HG02981 (cell line): ENCODE measurements at regions not wholly inside any gene's neighbourhood (a gene's known extent, or its start where the extent isn't known, plus 50 kb on each side); places are given as distances from the start of the nearest gene placed in this dataset.
A peak's percentile ranks its signal among the peaks of the same experiment; 100 is the strongest.

Source experiments
- ATAC-seq: cut with Tn5 transposase; IDR thresholded peaks from one replicate; pipeline ENCODE4 v1.9.1; 2021; ENCODE audit warnings: mild to moderate bottlenecking, moderate library complexity; ENCODE audit not compliant: unreplicated experiment

- no peak for ATAC-seq
Observed at GRCh38 chr11:127898422-127899365, 688.7 kb downstream of the ETS1 start.

GRCh38 chr11:127895776-127896175 is 691.6 kb downstream of the ETS1 start:
- ATAC-seq = no peak

GRCh38 chr11:127894316-127894715 is 693.0 kb downstream of the ETS1 start:
- ATAC-seq = no peak

- no peak for ATAC-seq
Observed at GRCh38 chr11:127890030-127890615, 697.2 kb downstream of the ETS1 start.

- no peak for ATAC-seq
Observed at GRCh38 chr11:127888386-127888785, 699.0 kb downstream of the ETS1 start.

GRCh38 chr11:127875131-127875530 is 712.2 kb downstream of the ETS1 start:
- ATAC-seq = no peak

- no peak for ATAC-seq
Observed at GRCh38 chr11:127873478-127873877, 713.9 kb downstream of the ETS1 start.

- no peak for ATAC-seq
Observed at GRCh38 chr11:127866109-127866508, 721.2 kb downstream of the ETS1 start.

- no peak for ATAC-seq
Observed at GRCh38 chr11:127864861-127865260, 722.5 kb downstream of the ETS1 start.

- ATAC-seq = no peak
Observed at GRCh38 chr11:127862406-127862805, 725.0 kb downstream of the ETS1 start.

GRCh38 chr11:127859941-127860354 is 727.4 kb downstream of the ETS1 start:
- no peak for ATAC-seq

- no peak for ATAC-seq
Observed at GRCh38 chr11:127844876-127845275, 742.5 kb downstream of the ETS1 start.

GRCh38 chr11:127843483-127844396 is 743.6 kb downstream of the ETS1 start:
- ATAC-seq = peak; percentile 86

GRCh38 chr11:127825183-127825582 is 762.2 kb downstream of the ETS1 start:
- ATAC-seq = no peak

- no peak for ATAC-seq
Observed at GRCh38 chr11:127818625-127819024, 768.7 kb downstream of the ETS1 start.

- no peak for ATAC-seq
Observed at GRCh38 chr11:127816962-127817361, 770.4 kb downstream of the ETS1 start.

GRCh38 chr11:127815331-127815730 is 772.0 kb downstream of the ETS1 start:
- no peak for ATAC-seq

- no peak for ATAC-seq
Observed at GRCh38 chr11:127806501-127806900, 780.9 kb downstream of the ETS1 start.

GRCh38 chr11:127805771-127806170 is 781.6 kb downstream of the ETS1 start:
- no peak for ATAC-seq

- ATAC-seq = no peak
Observed at GRCh38 chr11:127804747-127805400, 782.5 kb downstream of the ETS1 start.

GRCh38 chr11:127803755-127804154 is 783.6 kb downstream of the ETS1 start:
- no peak for ATAC-seq
